ENCODE measurements at regions not wholly inside any gene's neighbourhood (a gene's known extent, or its start where the extent isn't known, plus 50 kb on each side); places are given as distances from the start of the nearest gene placed in this dataset.
"Not testable (repeated sequence)": the region's sequence is repeated elsewhere in the genome, so short reads cannot be mapped to it uniquely, and the experiment has no call there.

GRCh38 chr16:29144669-29145062 is 159.8 kb downstream of the LAT start:
- not testable (repeated sequence) for TF ChIP-seq EZH2phosphoT487 (conservative IDR thresholded peaks at IDR 0.05; ENCODE audit: low read length); CTCF (IDR thresholded peaks at IDR 0.05; ENCODE audit: insufficient read depth, low read length, poor library complexity, severe bottlenecking)
